Neuronal stem cell (in vitro differentiated cells): ENCODE measurements at regions not wholly inside any gene's neighbourhood (a gene's known extent, or its start where the extent isn't known, plus 50 kb on each side); places are given as distances from the start of the nearest gene placed in this dataset.

Source experiments
- DNase-seq: peaks from one replicate; pipeline ENCODE4 v3.0.0-alpha.2; 2013; ENCODE audit warnings: low spot score
- H2AFZ ChIP-seq: one replicate; pipeline ENCODE4 v1.6.1; 2013; ENCODE audit warnings: mild to moderate bottlenecking, low read length, inconsistent platforms
- H2AK5ac ChIP-seq: 2 replicates; pipeline ENCODE4 v1.6.1; 2013; ENCODE audit warnings: low read depth, mild to moderate bottlenecking, inconsistent platforms, low read length, moderate library complexity, mixed read lengths
- H2BK120ac ChIP-seq: 2 replicates; pipeline ENCODE4 v1.6.1; 2013; ENCODE audit warnings: low read depth, mild to moderate bottlenecking, inconsistent platforms, low read length, moderate library complexity, mixed read lengths
- H2BK12ac ChIP-seq: one replicate; pipeline ENCODE4 v1.6.1; 2013; ENCODE audit warnings: low read length, inconsistent platforms
- H2BK15ac ChIP-seq: 2 replicates; pipeline ENCODE4 v1.6.1; 2013; ENCODE audit warnings: mild to moderate bottlenecking, low read length, inconsistent platforms, mixed read lengths
- H2BK5ac ChIP-seq: one replicate; pipeline ENCODE4 v1.6.1; 2013; ENCODE audit warnings: inconsistent platforms, mild to moderate bottlenecking, low read length, moderate library complexity
- H3K14ac ChIP-seq: one replicate; pipeline ENCODE4 v1.6.1; 2013; ENCODE audit warnings: low read length, inconsistent platforms
- H3K18ac ChIP-seq: 2 replicates; pipeline ENCODE4 v1.6.1; 2013; ENCODE audit warnings: low read length, inconsistent platforms
- H3K23ac ChIP-seq: 2 replicates; pipeline ENCODE4 v1.6.1; 2013; ENCODE audit warnings: low read depth, mild to moderate bottlenecking, mixed read lengths, low read length, inconsistent platforms; ENCODE audit not compliant: poor library complexity
- H3K27ac ChIP-seq: replicated peaks from 3 replicates; pipeline ENCODE4 v1.5.1; 2013; ENCODE audit warnings: low read length, inconsistent platforms
- H3K27me3 ChIP-seq, 3 experiments: 2 replicates each; pipeline ENCODE4 v1.6.1; 2013; ENCODE audit warnings: low read length in 3 of 3, mild to moderate bottlenecking in 2 of 3, inconsistent platforms in 1 of 3, low read depth in 1 of 3, mixed read lengths in 1 of 3, moderate library complexity in 1 of 3; ENCODE audit not compliant: control insufficient read depth in 3 of 3, insufficient read depth in 3 of 3
- H3K36me3 ChIP-seq, 2 donors: replicated peaks in 1 of 2; 2 replicates each; pipeline ENCODE4 v1.6.1; 2013; ENCODE audit warnings: low read length in 2 of 2; ENCODE audit not compliant: control insufficient read depth in 2 of 2, insufficient read depth in 2 of 2
- H3K4ac ChIP-seq: 2 replicates; pipeline ENCODE4 v1.6.1; 2013; ENCODE audit warnings: inconsistent platforms, mild to moderate bottlenecking, low read length, moderate library complexity
- H3K4me1 ChIP-seq, 2 donors: 1 replicate in 1 of 2; 2 replicates in 1 of 2; pipeline ENCODE4 v1.6.1; 2013; ENCODE audit warnings: low read length in 2 of 2, low read depth in 1 of 2; ENCODE audit not compliant: control insufficient read depth in 2 of 2, insufficient read depth in 1 of 2
- H3K4me2 ChIP-seq: one replicate; pipeline ENCODE4 v1.6.1; 2013; ENCODE audit warnings: mild to moderate bottlenecking, low read length, inconsistent platforms; ENCODE audit not compliant: insufficient read depth, poor library complexity, severe bottlenecking
- H3K4me3 ChIP-seq, 2 donors: 2 replicates each; pipeline ENCODE4 v1.5.1; 2013; ENCODE audit warnings: low read length in 2 of 2, mild to moderate bottlenecking in 2 of 2, inconsistent platforms in 1 of 2, moderate library complexity in 1 of 2
- H3K79me1 ChIP-seq: one replicate; pipeline ENCODE4 v1.6.1; 2013; ENCODE audit warnings: low read depth, mild to moderate bottlenecking, inconsistent platforms, low read length, moderate library complexity
- H3K9ac ChIP-seq: one replicate; pipeline ENCODE4 v1.6.1; 2013; ENCODE audit warnings: mild to moderate bottlenecking, low read depth, low read length, inconsistent platforms; ENCODE audit not compliant: poor library complexity
- H3K9me3 ChIP-seq, 2 donors: replicated peaks in 1 of 2; 2 replicates each; pipeline versions ENCODE3 to v1.6.1; 2013; ENCODE audit warnings: low read length in 2 of 2, mild to moderate bottlenecking in 2 of 2, inconsistent platforms in 1 of 2, low read depth in 1 of 2, mixed read lengths in 1 of 2, moderate library complexity in 1 of 2; ENCODE audit not compliant: control insufficient read depth in 2 of 2, insufficient read depth in 1 of 2
- H4K8ac ChIP-seq: one replicate; pipeline ENCODE4 v1.6.1; 2013; ENCODE audit warnings: low read depth, mild to moderate bottlenecking, inconsistent platforms, low read length, moderate library complexity
- H4K91ac ChIP-seq: one replicate; pipeline ENCODE4 v1.6.1; 2013; ENCODE audit warnings: low read length, low read depth, mild to moderate bottlenecking, inconsistent platforms; ENCODE audit not compliant: poor library complexity
- WGBS, 2 donors: extraction: QIAGEN DNeasy Blood & Tissue Kit; methylation state at CpG; one replicate each; pipeline ENCODE4 v1.1.7; 2013; ENCODE audit warnings: missing lambda C conversion rate in 2 of 2, mixed read lengths in 1 of 2; ENCODE audit not compliant: insufficient read length in 2 of 2, insufficient replicate concordance in 1 of 2; ENCODE audit errors: extremely low coverage in 2 of 2; 5-methylcytosine and 5-hydroxymethylcytosine counted together

GRCh38 chr2:215499331-215499730, 63.5 kb upstream of the FN1 start:
- Histone ChIP-seq H2BK12ac (no peak overlapping the region), H3K9ac (no peak overlapping the region), H4K8ac (no peak overlapping the region), H3K79me1 (no peaks in the 10 kb centered on the region), H3K36me3 (no peaks in the 10 kb centered on the region), H3K27ac (no peak overlapping the region), H4K91ac (no peak overlapping the region), H3K23ac (no peak overlapping the region), H2BK15ac (no peak overlapping the region), H2BK120ac (no peak overlapping the region), H3K27me3 (no peaks in the 10 kb centered on the region), H2BK5ac (no peak overlapping the region), H3K4me1 (no peaks in the 10 kb centered on the region), H3K4ac (no peak overlapping the region), H3K18ac (no peak overlapping the region), H3K14ac (no peak overlapping the region), H3K4me3 (no peak overlapping the region), H2AFZ (no peak overlapping the region), H3K9me3 (no peaks in the 10 kb centered on the region), H3K4me2 (no peak overlapping the region), H2AK5ac (no peak overlapping the region)
- no peak for DNase-seq
- no CpG with 5 or more reads among the region's 2 CpGs for WGBS, 2 donors

- H2AK5ac ChIP-seq: no peak overlapping the region
- H3K4me1 ChIP-seq: no peaks in the 10 kb centered on the region
- H3K27ac ChIP-seq: no peak overlapping the region
- H4K8ac ChIP-seq: no peak overlapping the region
- H4K91ac ChIP-seq: no peak overlapping the region
- H3K14ac ChIP-seq: no peak overlapping the region
- no peak overlapping the region for H3K4me3 ChIP-seq
- H2BK15ac ChIP-seq: no peak overlapping the region
- H3K36me3 ChIP-seq: no peaks in the 10 kb centered on the region
- no CpG with 5 or more reads among the region's 8 CpGs for WGBS, 2 donors
- no peak overlapping the region for H3K23ac ChIP-seq
- no peak overlapping the region for H3K4me2 ChIP-seq
- DNase-seq: no peak
- no peak overlapping the region for H3K4ac ChIP-seq
- H3K9me3 ChIP-seq: no peaks in the 10 kb centered on the region
- no peak overlapping the region for H3K9ac ChIP-seq
- H2BK120ac ChIP-seq: no peak overlapping the region
- H2BK12ac ChIP-seq: no peak overlapping the region
- H2AFZ ChIP-seq: peak overlapping the region; percentile 9
- H3K27me3 ChIP-seq: no peaks in the 10 kb centered on the region
- no peaks in the 10 kb centered on the region for H3K79me1 ChIP-seq
- H2BK5ac ChIP-seq: no peak overlapping the region
- H3K18ac ChIP-seq: no peak overlapping the region
Measured at GRCh38 chr2:215498431-215498830, 62.6 kb upstream of the FN1 start.

- Histone ChIP-seq H3K36me3 (no peaks in the 10 kb centered on the region), H4K8ac (no peak overlapping the region), H2BK5ac (no peak overlapping the region), H3K27ac (no peak overlapping the region), H3K4me2 (no peak overlapping the region), H2BK15ac (no peak overlapping the region), H2AFZ (no peak overlapping the region), H2BK12ac (no peak overlapping the region), H3K9me3 (no peaks in the 10 kb centered on the region), H3K4me1 (no peaks in the 10 kb centered on the region), H2BK120ac (no peak overlapping the region), H3K23ac (no peak overlapping the region), H3K9ac (no peak overlapping the region), H3K27me3 (no peaks in the 10 kb centered on the region), H3K18ac (no peak overlapping the region), H3K4ac (no peak overlapping the region), H3K14ac (no peak overlapping the region), H4K91ac (no peak overlapping the region), H2AK5ac (no peak overlapping the region), H3K4me3 (no peak overlapping the region), H3K79me1 (no peaks in the 10 kb centered on the region)
- no peak for DNase-seq
Measured at GRCh38 chr2:215493376-215493775, 57.5 kb upstream of the FN1 start.

- no peaks in the 10 kb centered on the region for H3K27me3 ChIP-seq
- H3K27ac ChIP-seq: no peak overlapping the region
- no peaks in the 10 kb centered on the region for H3K9me3 ChIP-seq
- H3K36me3 ChIP-seq: no peaks in the 10 kb centered on the region
- H3K18ac ChIP-seq: no peak overlapping the region
- no peak overlapping the region for H3K4me3 ChIP-seq
- no peak overlapping the region for H2BK5ac ChIP-seq
- no peak overlapping the region for H3K23ac ChIP-seq
- no peaks in the 10 kb centered on the region for H3K79me1 ChIP-seq
- no peaks in the 10 kb centered on the region for H3K4me1 ChIP-seq
- no peak overlapping the region for H3K9ac ChIP-seq
- H2BK15ac ChIP-seq: no peak overlapping the region
- H2AFZ ChIP-seq: no peak overlapping the region
- no peak overlapping the region for H2BK120ac ChIP-seq
- WGBS, 2 donors: no CpG with 5 or more reads among the region's 3 CpGs
- H2BK12ac ChIP-seq: no peak overlapping the region
- DNase-seq: no peak
- no peak overlapping the region for H3K4ac ChIP-seq
- H3K14ac ChIP-seq: no peak overlapping the region
- H2AK5ac ChIP-seq: no peak overlapping the region
- no peak overlapping the region for H4K8ac ChIP-seq
- no peak overlapping the region for H3K4me2 ChIP-seq
- H4K91ac ChIP-seq: no peak overlapping the region
Measured at GRCh38 chr2:215489288-215489848, 53.5 kb upstream of the FN1 start.
